ENCODE measurements at regions not wholly inside any gene's neighbourhood (a gene's known extent, or its start where the extent isn't known, plus 50 kb on each side); places are given as distances from the start of the nearest gene placed in this dataset.

DNA sequence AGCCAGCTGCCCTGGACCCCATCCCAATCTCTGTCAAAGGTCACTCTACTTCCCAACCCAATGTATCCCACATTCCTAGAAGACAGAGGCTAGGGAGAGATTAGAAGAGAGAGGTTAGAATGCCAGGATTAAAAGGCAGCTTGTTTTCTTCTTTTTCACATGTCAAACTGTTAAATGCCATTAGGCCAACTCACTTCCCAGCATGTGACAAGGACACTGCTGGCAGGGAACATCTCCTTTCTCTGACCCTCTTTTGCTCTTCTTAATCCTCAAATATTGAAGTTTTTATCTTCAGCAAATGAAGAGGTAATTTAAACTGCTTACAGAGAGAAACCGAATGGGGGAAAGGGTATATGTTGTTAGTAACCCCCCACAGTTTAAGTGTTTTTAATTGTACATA, 89.1 kb downstream of the BBS10 start:
- DNase-seq (ENCODE audit: low read depth) = no peak
- in situ Hi-C loops (cut with HindIII; ENCODE audit: low sequenced_read_pairs) = no loop called here
- TF ChIP-seq, protein P1, sequence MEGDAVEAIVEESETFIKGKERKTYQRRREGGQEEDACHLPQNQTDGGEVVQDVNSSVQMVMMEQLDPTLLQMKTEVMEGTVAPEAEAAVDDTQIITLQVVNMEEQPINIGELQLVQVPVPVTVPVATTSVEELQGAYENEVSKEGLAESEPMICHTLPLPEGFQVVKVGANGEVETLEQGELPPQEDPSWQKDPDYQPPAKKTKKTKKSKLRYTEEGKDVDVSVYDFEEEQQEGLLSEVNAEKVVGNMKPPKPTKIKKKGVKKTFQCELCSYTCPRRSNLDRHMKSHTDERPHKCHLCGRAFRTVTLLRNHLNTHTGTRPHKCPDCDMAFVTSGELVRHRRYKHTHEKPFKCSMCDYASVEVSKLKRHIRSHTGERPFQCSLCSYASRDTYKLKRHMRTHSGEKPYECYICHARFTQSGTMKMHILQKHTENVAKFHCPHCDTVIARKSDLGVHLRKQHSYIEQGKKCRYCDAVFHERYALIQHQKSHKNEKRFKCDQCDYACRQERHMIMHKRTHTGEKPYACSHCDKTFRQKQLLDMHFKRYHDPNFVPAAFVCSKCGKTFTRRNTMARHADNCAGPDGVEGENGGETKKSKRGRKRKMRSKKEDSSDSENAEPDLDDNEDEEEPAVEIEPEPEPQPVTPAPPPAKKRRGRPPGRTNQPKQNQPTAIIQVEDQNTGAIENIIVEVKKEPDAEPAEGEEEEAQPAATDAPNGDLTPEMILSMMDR (IDR thresholded peaks at IDR 0.05; ENCODE audit: low read depth, low read length, missing control alignments) = no peak
- no peak overlapping the region for H3K4me3 ChIP-seq (ENCODE audit: low read depth, low read length)

GRCh38 chr12:76256904-76257303, 91.3 kb downstream of the BBS10 start:
- no peak overlapping the region for H3K4me3 ChIP-seq (ENCODE audit: low read depth, low read length)
- in situ Hi-C loops (cut with HindIII; ENCODE audit: low sequenced_read_pairs) = no loop called here
- no peak for DNase-seq (ENCODE audit: low read depth)
- TF ChIP-seq, protein P1 (IDR thresholded peaks at IDR 0.05; ENCODE audit: low read depth, low read length, missing control alignments) = no peak

DNA sequence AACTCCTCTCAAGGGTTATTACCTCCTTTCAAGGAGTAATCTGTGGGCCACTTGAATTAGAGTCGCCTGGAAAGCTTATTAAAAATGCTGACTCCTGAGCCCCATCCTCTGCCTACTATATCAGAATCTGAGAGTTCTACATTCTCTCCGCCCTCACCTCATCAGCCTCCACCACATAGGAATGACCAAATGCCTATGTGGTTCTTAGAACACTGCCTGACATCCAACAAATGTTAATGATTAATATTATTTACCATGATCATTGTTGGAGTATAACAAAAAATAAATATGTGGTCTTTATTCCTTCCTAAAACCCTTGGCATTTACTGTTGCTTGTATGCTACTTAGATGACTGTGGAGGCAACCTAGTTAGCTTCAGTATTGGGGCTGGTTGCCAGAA, 91.9 kb downstream of the BBS10 start:
- in situ Hi-C loops (cut with HindIII; ENCODE audit: low sequenced_read_pairs) = no loop called here
- no peak for DNase-seq (ENCODE audit: low read depth)
- TF ChIP-seq, protein P1 (IDR thresholded peaks at IDR 0.05; ENCODE audit: low read depth, low read length, missing control alignments) = no peak
- H3K4me3 ChIP-seq (ENCODE audit: low read depth, low read length) = no peak overlapping the region

DNA sequence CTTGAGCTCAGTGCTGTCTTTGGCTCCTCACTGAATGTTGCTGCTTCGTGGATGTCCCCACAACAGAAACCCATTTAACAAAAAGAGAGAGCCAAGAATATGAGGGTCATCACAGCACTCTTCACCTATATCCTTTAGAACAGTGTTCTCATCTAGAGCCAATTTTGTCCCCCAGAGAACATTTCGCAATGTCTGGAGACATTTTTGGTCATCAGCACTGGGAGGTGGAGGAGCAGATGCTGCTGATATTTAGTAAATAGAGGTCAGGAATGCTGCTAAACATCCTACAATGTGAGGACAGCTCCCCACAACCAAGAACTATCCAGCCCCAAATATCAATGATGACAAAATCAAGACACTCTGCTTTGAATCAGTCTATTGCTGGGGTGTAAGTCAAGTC, 92.5 kb downstream of the BBS10 start:
- TF ChIP-seq, protein P1 (IDR thresholded peaks at IDR 0.05; ENCODE audit: low read depth, low read length, missing control alignments) = no peak
- in situ Hi-C loops (cut with HindIII; ENCODE audit: low sequenced_read_pairs) = no loop called here
- H3K4me3 ChIP-seq (ENCODE audit: low read depth, low read length) = no peak overlapping the region
- no peak for DNase-seq (ENCODE audit: low read depth)

- no peak overlapping the region for H3K4me3 ChIP-seq (ENCODE audit: low read depth, low read length)
- TF ChIP-seq, protein P1 (IDR thresholded peaks at IDR 0.05; ENCODE audit: low read depth, low read length, missing control alignments) = no peak
- in situ Hi-C loops (cut with HindIII; ENCODE audit: low sequenced_read_pairs) = no loop called here
- no peak for DNase-seq (ENCODE audit: low read depth)
Observed at GRCh38 chr12:76255281-76255680, 92.9 kb downstream of the BBS10 start.

DNA sequence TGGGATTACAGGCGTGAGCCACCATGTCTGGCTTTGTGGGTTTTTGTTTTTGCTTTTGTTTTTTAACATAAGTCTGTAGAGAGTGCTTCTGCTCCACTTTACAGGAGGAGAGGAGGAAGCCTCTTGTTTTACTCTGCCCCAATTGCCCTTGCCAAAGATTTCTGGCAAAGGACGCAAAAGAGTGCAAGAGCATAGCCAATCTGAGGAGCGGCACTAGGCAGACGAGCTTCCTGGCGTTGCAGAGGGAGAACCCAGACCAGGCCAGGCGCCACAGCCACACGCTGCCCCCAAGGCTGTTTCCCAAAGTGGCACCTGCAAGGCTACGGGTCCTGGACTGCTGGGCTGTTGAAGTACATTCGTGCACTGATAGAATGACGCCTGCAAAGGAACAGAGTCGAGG, 96.2 kb downstream of the BBS10 start:
- TF ChIP-seq, protein P1 (IDR thresholded peaks at IDR 0.05; ENCODE audit: low read depth, low read length, missing control alignments) = no peak
- no peak for DNase-seq (ENCODE audit: low read depth)

GRCh38 chr12:76250256-76250655, 98.0 kb downstream of the BBS10 start:
- in situ Hi-C loops (cut with HindIII; ENCODE audit: low sequenced_read_pairs) = no loop called here
- H3K4me3 ChIP-seq (ENCODE audit: low read depth, low read length) = no peak overlapping the region
- no peak for DNase-seq (ENCODE audit: low read depth)
- TF ChIP-seq, protein P1 (IDR thresholded peaks at IDR 0.05; ENCODE audit: low read depth, low read length, missing control alignments) = no peak

More for the DNA sequence above, 96.2 kb downstream of the BBS10 start:
- in situ Hi-C loops (cut with HindIII; ENCODE audit: low sequenced_read_pairs) = no loop called here
- no peak overlapping the region for H3K4me3 ChIP-seq (ENCODE audit: low read depth, low read length)
